Muscle layer of duodenum (tissue), 2 donors: ENCODE measurements at regions not wholly inside any gene's neighbourhood (a gene's known extent, or its start where the extent isn't known, plus 50 kb on each side); places are given as distances from the start of the nearest gene placed in this dataset.

Experiments
- H3K27ac ChIP-seq: one replicate; pipeline ENCODE4 v1.7.0; 2013; ENCODE audit warnings: mild to moderate bottlenecking, low read length
- H3K27me3 ChIP-seq: one replicate; pipeline ENCODE4 v1.7.0; 2013; ENCODE audit warnings: low read depth, mild to moderate bottlenecking, control low read depth, low read length
- H3K36me3 ChIP-seq, 2 donors: one replicate each; pipeline ENCODE4 v1.7.0; 2013; ENCODE audit warnings: low read length in 2 of 2, control low read depth in 1 of 2, mild to moderate bottlenecking in 1 of 2; ENCODE audit not compliant: insufficient read depth in 2 of 2, control insufficient read depth in 1 of 2
- H3K4me1 ChIP-seq, 2 donors: one replicate each; pipeline ENCODE4 v1.7.0; 2013; ENCODE audit warnings: low read length in 2 of 2, mild to moderate bottlenecking in 2 of 2, control low read depth in 1 of 2, moderate library complexity in 1 of 2; ENCODE audit not compliant: insufficient read depth in 2 of 2, control insufficient read depth in 1 of 2
- H3K4me3 ChIP-seq, 2 donors: one replicate each; pipeline ENCODE4 v1.7.0; 2013; ENCODE audit warnings: low read length in 2 of 2, low read depth in 1 of 2, mild to moderate bottlenecking in 1 of 2
- H3K9me3 ChIP-seq, 2 donors: one replicate each; pipeline ENCODE4 v1.7.0; 2013; ENCODE audit warnings: low read length in 2 of 2, control low read depth in 1 of 2, mild to moderate bottlenecking in 1 of 2; ENCODE audit not compliant: control insufficient read depth in 1 of 2
- donor health status: healthy.

GRCh38 chr10:2121315-2121714 lies 384.0 kb upstream of the ADARB2 start:
- Histone ChIP-seq H3K36me3 (no peaks in the 10 kb centered on the region), H3K9me3 (peaks cover 0 to 3% of the 10 kb centered on the region in 2 donors), H3K27ac (no peak overlapping the region), H3K27me3 (no peaks in the 10 kb centered on the region), H3K4me3 (no peak overlapping the region), H3K4me1 (no peaks in the 10 kb centered on the region)

GRCh38 chr10:2120746-2121145 lies 383.4 kb upstream of the ADARB2 start:
- H3K4me3 ChIP-seq: no peak overlapping the region
- peaks cover 0 to 3% of the 10 kb centered on the region in 2 donors for H3K9me3 ChIP-seq
- H3K4me1 ChIP-seq: no peaks in the 10 kb centered on the region
- no peak overlapping the region for H3K27ac ChIP-seq
- H3K27me3 ChIP-seq: no peaks in the 10 kb centered on the region
- H3K36me3 ChIP-seq: no peaks in the 10 kb centered on the region

GRCh38 chr10:2119316-2119715 lies 382.0 kb upstream of the ADARB2 start:
- H3K27me3 ChIP-seq: no peaks in the 10 kb centered on the region
- no peak overlapping the region for H3K4me3 ChIP-seq
- H3K4me1 ChIP-seq: no peaks in the 10 kb centered on the region
- no peaks in the 10 kb centered on the region for H3K36me3 ChIP-seq
- H3K27ac ChIP-seq: no peak overlapping the region
- H3K9me3 ChIP-seq: peaks cover 0 to 3% of the 10 kb centered on the region in 2 donors

GRCh38 chr10:2118201-2118600 lies 380.9 kb upstream of the ADARB2 start:
- Histone ChIP-seq H3K27me3 (no peaks in the 10 kb centered on the region), H3K36me3 (no peaks in the 10 kb centered on the region), H3K4me1 (no peaks in the 10 kb centered on the region), H3K4me3 (no peak overlapping the region), H3K27ac (no peak overlapping the region), H3K9me3 (peaks cover 0 to 3% of the 10 kb centered on the region in 2 donors)

GRCh38 chr10:2117641-2118040 lies 380.3 kb upstream of the ADARB2 start:
- peaks cover 0 to 3% of the 10 kb centered on the region in 2 donors for H3K9me3 ChIP-seq
- no peak overlapping the region for H3K27ac ChIP-seq
- no peaks in the 10 kb centered on the region for H3K36me3 ChIP-seq
- H3K4me3 ChIP-seq: no peak overlapping the region
- H3K27me3 ChIP-seq: no peaks in the 10 kb centered on the region
- no peaks in the 10 kb centered on the region for H3K4me1 ChIP-seq

GRCh38 chr10:2111965-2112364 lies 374.6 kb upstream of the ADARB2 start:
- Histone ChIP-seq H3K27ac (no peak overlapping the region), H3K4me3 (no peak overlapping the region), H3K36me3 (no peaks in the 10 kb centered on the region), H3K4me1 (no peaks in the 10 kb centered on the region), H3K27me3 (no peaks in the 10 kb centered on the region), H3K9me3 (no peaks in the 10 kb centered on the region)

- Histone ChIP-seq H3K4me1 (no peaks in the 10 kb centered on the region), H3K36me3 (no peaks in the 10 kb centered on the region), H3K27me3 (no peaks in the 10 kb centered on the region), H3K4me3 (no peak overlapping the region), H3K9me3 (no peaks in the 10 kb centered on the region), H3K27ac (no peak overlapping the region)
Observed at GRCh38 chr10:2108496-2108895, 371.2 kb upstream of the ADARB2 start.

GRCh38 chr10:2106641-2107040 lies 369.3 kb upstream of the ADARB2 start:
- Histone ChIP-seq H3K4me3 (no peak overlapping the region), H3K27ac (no peak overlapping the region), H3K9me3 (no peaks in the 10 kb centered on the region), H3K4me1 (no peaks in the 10 kb centered on the region), H3K36me3 (no peaks in the 10 kb centered on the region), H3K27me3 (no peaks in the 10 kb centered on the region)

- Histone ChIP-seq H3K27ac (no peak overlapping the region), H3K4me3 (no peak overlapping the region), H3K9me3 (no peaks in the 10 kb centered on the region), H3K4me1 (no peaks in the 10 kb centered on the region), H3K36me3 (no peaks in the 10 kb centered on the region), H3K27me3 (no peaks in the 10 kb centered on the region)
Observed at GRCh38 chr10:2099321-2099720, 362.0 kb upstream of the ADARB2 start.

- Histone ChIP-seq H3K27me3 (no peaks in the 10 kb centered on the region), H3K4me3 (no peak overlapping the region), H3K9me3 (no peaks in the 10 kb centered on the region), H3K27ac (no peak overlapping the region), H3K36me3 (no peaks in the 10 kb centered on the region), H3K4me1 (no peaks in the 10 kb centered on the region)
Observed at GRCh38 chr10:2097937-2098336, 360.6 kb upstream of the ADARB2 start.

- no peaks in the 10 kb centered on the region for H3K4me1 ChIP-seq
- H3K4me3 ChIP-seq: no peak overlapping the region
- H3K9me3 ChIP-seq: no peaks in the 10 kb centered on the region
- no peaks in the 10 kb centered on the region for H3K36me3 ChIP-seq
- H3K27me3 ChIP-seq: no peaks in the 10 kb centered on the region
- no peak overlapping the region for H3K27ac ChIP-seq
Observed at GRCh38 chr10:2094171-2094570, 356.8 kb upstream of the ADARB2 start.

- Histone ChIP-seq H3K27ac (no peak overlapping the region), H3K36me3 (no peaks in the 10 kb centered on the region), H3K4me3 (no peak overlapping the region), H3K9me3 (no peaks in the 10 kb centered on the region), H3K27me3 (no peaks in the 10 kb centered on the region), H3K4me1 (no peaks in the 10 kb centered on the region)
Observed at GRCh38 chr10:2083591-2083990, 346.3 kb upstream of the ADARB2 start.
